Nephron (organoid): ENCODE measurements at regions not wholly inside any gene's neighbourhood (a gene's known extent, or its start where the extent isn't known, plus 50 kb on each side); places are given as distances from the start of the nearest gene placed in this dataset.

ENCODE experiments used
- H3K27ac Mint-ChIP-seq, 3 experiments: 2 replicates each; pipeline ENCODE4 v1.8.0; 2020; ENCODE audit warnings: mixed read lengths in 3 of 3, mild to moderate bottlenecking in 2 of 3, moderate library complexity in 1 of 3
- H3K27me3 Mint-ChIP-seq: 2 replicates; pipeline ENCODE4 v1.8.0; 2021; ENCODE audit warnings: low read depth, mild to moderate bottlenecking, moderate library complexity, mixed read lengths
- H3K36me3 Mint-ChIP-seq: 2 replicates; pipeline ENCODE4 v1.8.0; 2020; ENCODE audit warnings: low read depth, mixed read lengths
- H3K4me1 Mint-ChIP-seq: 2 replicates; pipeline ENCODE4 v1.8.0; 2020; ENCODE audit warnings: mixed read lengths
- H3K4me3 Mint-ChIP-seq, 3 experiments: 2 replicates each; pipeline ENCODE4 v1.8.0; 2020; ENCODE audit warnings: mild to moderate bottlenecking in 3 of 3, mixed read lengths in 3 of 3, moderate library complexity in 2 of 3
- H3K9me3 Mint-ChIP-seq: 2 replicates; pipeline ENCODE4 v1.8.0; 2020; ENCODE audit warnings: mixed read lengths
- CTCF ChIP-seq, 3 experiments: fragments of 200-600 bp; sonication (generic); IDR thresholded peaks; one replicate each; pipeline ENCODE4 v1.5.0; 2021; ENCODE audit warnings: antibody characterized with exemption in 3 of 3; ENCODE audit not compliant: unreplicated experiment in 3 of 3

DNA sequence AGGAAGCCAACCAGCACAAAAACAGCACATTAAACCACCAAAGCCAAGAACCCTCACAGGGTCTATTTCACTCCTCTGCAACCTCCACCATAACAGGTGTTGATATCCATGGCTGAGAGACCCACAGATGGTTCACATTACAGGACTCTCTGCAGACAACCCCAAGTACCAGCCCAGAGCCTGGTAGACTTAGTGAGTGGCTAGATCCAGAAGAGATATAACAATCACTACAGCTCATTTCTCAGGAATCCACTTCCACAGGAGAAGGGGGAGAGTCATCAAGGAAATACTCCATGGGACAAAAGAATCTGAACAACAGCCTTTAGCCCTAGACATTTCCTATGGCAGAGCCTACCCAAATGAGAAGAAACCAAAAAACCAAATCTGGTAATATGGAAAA lies 168.1 kb upstream of the CD96 start:
- TF ChIP-seq CTCF (IDR thresholded peaks at IDR 0.05; ENCODE audit: unreplicated experiment in 3 of 3): no peak
- Mint-ChIP-seq H3K9me3 (peaks cover 75% of the 10 kb centered on the region), H3K4me3 (no peak overlapping the region), H3K27me3 (no peaks in the 10 kb centered on the region), H3K36me3 (peaks cover 7% of the 10 kb centered on the region), H3K27ac (no peak overlapping the region), H3K4me1 (no peaks in the 10 kb centered on the region)

DNA sequence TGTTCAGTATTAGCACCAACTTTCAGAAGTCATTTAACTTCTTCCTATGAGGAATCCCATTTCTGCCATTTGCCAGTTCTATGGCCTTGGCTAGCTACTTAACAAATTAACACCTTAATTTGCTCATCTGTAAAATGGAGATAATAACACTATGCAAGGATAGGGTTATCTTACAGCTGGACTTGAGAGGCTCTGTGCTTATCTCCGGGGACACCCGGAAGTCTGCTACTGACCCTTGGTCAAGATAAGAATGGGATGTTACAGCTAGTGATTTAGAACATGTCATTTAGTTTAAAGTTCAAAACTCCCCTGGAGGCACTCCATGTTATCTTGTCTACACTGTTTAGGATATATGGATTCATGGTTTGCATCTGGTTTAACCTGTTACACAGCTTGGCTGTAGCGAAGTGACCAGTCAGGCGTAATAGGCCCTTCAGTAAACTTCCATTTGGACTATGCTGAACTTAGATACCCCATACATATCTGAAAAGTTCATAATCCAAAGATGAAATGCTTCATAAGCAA lies 156.0 kb upstream of the CD96 start:
- Mint-ChIP-seq H3K4me1 (peaks cover 15% of the 10 kb centered on the region), H3K27me3 (no peaks in the 10 kb centered on the region), H3K27ac (no peak overlapping the region), H3K9me3 (peaks cover 43% of the 10 kb centered on the region), H3K36me3 (no peaks in the 10 kb centered on the region), H3K4me3 (no peak overlapping the region)
- TF ChIP-seq CTCF (IDR thresholded peaks at IDR 0.05; ENCODE audit: unreplicated experiment in 3 of 3): no peak

- H3K36me3 Mint-ChIP-seq: no peaks in the 10 kb centered on the region
- no peak overlapping the region for H3K27ac Mint-ChIP-seq
- peaks cover 33% of the 10 kb centered on the region for H3K9me3 Mint-ChIP-seq
- no peaks in the 10 kb centered on the region for H3K4me1 Mint-ChIP-seq
- H3K27me3 Mint-ChIP-seq: no peaks in the 10 kb centered on the region
- no peak overlapping the region for H3K4me3 Mint-ChIP-seq
- no peak for TF ChIP-seq CTCF (IDR thresholded peaks at IDR 0.05; ENCODE audit: unreplicated experiment in 3 of 3)
Measured at GRCh38 chr3:111392894-111393398, 149.1 kb upstream of the CD96 start.

DNA sequence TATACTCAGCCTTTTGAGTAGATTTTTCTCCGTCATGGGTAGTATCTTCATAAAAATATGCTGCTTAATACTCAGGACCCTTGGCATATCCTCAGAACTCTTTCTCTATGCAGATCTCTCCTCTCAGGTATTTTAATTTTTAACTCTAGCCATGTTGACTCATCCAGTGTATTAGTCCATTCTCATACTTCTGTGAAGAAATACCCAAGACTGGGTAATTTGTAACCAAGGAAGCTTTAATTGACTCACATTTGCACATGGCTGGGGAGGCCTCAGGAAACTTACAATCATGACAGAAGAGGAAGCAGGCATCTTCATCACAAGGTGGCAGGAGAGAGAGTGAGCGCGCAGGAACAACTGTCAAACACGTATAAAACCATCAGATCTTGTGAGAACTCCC lies 129.3 kb upstream of the CD96 start:
- Mint-ChIP-seq H3K27me3 (no peaks in the 10 kb centered on the region), H3K36me3 (no peaks in the 10 kb centered on the region), H3K4me1 (no peaks in the 10 kb centered on the region), H3K9me3 (peaks cover 15% of the 10 kb centered on the region), H3K27ac (no peak overlapping the region), H3K4me3 (no peak overlapping the region)
- no peak for TF ChIP-seq CTCF (IDR thresholded peaks at IDR 0.05; ENCODE audit: unreplicated experiment in 3 of 3)

DNA sequence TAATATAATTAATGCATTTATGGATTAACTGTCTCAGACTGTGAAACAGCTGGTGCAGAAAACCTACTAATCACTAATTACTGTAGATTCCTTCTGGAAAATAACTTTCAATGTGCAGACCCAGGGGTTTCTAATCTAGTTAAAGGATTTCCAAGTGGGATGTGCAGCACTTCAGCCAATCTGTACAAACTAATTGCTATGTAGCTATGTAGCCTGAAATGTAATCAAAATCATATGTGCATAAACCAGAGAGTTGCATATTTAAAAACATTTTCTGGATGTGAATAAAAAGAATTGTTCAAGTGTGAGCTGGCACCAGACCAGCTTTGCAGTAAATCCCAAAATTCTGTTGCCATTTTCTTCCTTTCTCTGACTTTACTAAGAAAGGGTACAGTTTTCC lies 127.5 kb upstream of the CD96 start:
- H3K36me3 Mint-ChIP-seq: no peaks in the 10 kb centered on the region
- H3K4me3 Mint-ChIP-seq: no peak overlapping the region
- H3K27ac Mint-ChIP-seq: no peak overlapping the region
- H3K9me3 Mint-ChIP-seq: peaks cover 13% of the 10 kb centered on the region
- no peaks in the 10 kb centered on the region for H3K27me3 Mint-ChIP-seq
- TF ChIP-seq CTCF (IDR thresholded peaks at IDR 0.05; ENCODE audit: unreplicated experiment in 3 of 3): no peak
- H3K4me1 Mint-ChIP-seq: no peaks in the 10 kb centered on the region

DNA sequence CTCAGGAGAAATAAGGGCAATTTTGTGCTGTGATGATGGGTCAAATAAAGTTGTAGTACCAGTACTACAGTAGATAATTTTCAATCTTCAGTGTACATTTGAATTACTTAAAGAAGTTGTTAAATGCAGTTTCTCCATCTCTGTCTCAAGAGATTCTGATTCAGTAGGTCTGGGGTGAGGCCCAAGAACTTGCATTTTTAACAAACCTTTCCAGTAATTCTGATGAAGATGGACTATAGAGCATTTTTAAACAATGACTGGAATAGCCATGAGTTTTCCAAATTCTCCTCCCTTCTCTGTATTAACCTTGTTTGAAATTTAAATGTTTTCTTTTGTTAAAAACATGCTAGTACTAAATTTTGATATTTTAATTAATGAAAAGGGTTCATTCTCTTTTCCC lies 127.0 kb upstream of the CD96 start:
- Mint-ChIP-seq H3K4me3 (no peak overlapping the region), H3K9me3 (peaks cover 10% of the 10 kb centered on the region), H3K27me3 (no peaks in the 10 kb centered on the region), H3K36me3 (no peaks in the 10 kb centered on the region), H3K27ac (no peak overlapping the region), H3K4me1 (no peaks in the 10 kb centered on the region)
- TF ChIP-seq CTCF (IDR thresholded peaks at IDR 0.05; ENCODE audit: unreplicated experiment in 3 of 3): no peak
